ENCODE measurements at regions not wholly inside any gene's neighbourhood (a gene's known extent, or its start where the extent isn't known, plus 50 kb on each side); places are given as distances from the start of the nearest gene placed in this dataset.
"Not testable (repeated sequence)": the region's sequence is repeated elsewhere in the genome, so short reads cannot be mapped to it uniquely, and the experiment has no call there.

DNA sequence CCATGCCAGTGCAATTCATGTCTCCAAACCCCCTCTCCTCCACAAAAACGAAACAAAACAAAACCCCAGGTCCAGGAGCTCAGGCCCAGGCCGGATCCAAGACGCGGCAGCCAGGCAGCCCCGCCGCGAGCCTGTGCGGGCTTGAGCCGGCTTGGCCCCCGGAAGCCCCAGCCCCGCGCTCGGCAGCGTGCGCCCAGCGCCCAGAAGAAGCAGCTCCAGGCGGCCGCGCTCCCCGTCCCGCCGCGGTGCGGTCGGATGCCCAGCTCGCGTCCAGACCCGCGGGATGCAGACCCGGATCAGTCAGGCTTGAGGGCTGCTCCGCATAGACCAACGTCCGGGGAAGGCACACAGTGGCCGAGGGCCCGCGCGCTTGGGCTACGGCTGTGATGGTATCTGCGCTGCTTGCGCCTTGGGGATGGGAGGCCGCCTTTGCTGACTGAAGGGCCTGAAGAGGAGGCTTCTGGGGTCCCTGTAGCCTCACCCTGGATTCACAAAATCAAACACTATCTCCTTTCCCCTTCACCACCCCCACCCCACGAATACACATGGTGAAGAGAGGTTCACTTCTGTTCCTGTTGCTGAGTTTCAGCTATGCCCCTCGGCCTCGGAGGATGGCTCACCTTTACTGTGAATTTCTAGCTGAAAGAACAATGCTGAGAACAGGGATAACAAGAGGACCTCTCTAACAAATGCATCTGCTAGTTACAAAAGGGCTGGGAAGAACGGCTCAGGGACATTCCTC, 79.9 kb upstream of the EN2 start:
- DNase-seq: no peak

DNA sequence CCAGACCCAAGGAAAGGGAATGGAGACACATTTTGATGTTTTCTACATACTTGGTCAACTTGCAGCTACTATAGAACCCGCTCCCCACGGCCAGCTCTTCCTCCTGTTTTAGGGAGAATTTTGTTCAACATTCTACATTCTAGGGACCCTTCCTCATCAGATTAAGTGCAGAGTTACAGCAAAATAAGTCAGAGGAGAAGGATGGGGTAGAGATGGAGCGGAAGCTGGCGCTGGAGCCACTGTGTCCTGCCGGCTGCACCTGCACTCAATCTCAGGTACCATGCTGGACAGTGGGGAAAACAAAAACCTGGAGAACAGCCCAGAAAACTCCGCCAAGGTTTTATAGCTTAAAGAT, 79.4 kb upstream of the EN2 start:
- no peak for DNase-seq

DNA sequence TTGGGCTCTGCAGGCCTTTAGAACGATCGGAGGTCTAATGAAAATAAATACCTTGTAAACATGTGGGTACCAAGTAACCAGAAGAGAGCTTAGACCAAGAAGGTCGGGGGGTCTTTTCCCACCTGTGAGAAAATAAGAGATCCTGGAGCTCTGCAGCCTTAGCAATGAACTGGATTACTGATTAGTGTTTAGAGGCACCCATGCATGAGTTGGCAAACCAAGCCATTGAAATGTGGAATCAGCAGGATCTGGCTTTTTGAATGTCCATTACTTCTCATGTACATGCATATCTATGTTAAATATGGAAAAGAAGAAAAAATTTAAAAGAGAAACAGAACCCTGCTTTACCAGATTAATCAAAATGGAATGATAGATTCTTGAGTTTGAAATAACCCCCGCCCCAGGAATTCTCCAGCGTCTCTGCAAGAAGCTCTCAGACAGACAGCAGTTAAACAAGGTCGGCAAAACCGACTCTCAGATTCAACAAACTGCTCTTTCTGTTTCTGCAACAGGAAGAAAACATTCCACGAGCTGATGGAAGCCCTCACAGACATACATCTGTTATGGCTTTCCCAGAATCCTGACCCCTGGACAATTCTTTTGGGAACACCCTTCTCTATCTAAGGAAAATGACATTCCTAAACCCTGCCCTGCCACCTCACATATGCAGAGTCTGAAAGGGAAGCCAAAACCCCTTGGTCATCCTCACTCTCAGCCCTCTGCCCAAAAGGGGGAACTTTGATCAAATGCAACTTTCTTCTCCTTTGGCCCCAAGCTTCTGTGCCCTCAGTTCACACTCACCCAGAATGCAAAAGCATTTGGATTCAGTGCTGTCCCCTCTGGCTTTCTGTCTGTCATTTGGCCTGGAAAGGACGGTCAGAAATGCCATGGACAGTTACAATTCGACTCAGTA, 78.7 kb upstream of the EN2 start:
- no peak for DNase-seq

DNA sequence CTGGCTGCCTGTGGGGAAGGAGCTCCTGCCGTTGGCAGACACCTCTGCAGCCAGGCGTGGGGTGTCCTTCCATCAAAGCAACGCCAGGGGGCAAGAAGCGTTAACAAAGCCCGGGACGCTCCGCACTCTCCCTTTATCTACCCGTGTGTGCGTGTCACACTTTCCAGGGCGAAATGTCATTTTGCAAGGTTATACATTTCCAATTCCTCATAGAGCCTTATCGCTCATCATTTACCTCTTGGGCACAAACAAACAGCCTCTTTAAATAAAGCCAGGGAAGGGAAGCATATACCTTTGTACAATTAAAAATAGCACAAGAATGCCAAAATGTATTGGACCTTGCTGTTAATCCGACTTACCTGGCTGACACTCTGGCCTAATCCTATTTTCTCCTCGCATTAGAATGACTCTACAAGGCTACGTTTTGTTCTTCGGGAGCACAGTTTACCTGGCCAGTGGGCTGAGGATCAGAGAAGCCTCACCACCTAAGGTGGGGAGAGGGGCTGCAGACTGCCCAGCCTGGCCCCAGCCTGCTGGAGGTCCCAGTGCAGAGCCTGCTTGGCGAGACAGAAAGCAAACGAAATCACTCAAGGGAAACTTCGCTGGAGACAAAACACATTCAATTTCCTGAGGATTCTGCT, 77.6 kb upstream of the EN2 start:
- peak; percentile 80 for DNase-seq

DNA sequence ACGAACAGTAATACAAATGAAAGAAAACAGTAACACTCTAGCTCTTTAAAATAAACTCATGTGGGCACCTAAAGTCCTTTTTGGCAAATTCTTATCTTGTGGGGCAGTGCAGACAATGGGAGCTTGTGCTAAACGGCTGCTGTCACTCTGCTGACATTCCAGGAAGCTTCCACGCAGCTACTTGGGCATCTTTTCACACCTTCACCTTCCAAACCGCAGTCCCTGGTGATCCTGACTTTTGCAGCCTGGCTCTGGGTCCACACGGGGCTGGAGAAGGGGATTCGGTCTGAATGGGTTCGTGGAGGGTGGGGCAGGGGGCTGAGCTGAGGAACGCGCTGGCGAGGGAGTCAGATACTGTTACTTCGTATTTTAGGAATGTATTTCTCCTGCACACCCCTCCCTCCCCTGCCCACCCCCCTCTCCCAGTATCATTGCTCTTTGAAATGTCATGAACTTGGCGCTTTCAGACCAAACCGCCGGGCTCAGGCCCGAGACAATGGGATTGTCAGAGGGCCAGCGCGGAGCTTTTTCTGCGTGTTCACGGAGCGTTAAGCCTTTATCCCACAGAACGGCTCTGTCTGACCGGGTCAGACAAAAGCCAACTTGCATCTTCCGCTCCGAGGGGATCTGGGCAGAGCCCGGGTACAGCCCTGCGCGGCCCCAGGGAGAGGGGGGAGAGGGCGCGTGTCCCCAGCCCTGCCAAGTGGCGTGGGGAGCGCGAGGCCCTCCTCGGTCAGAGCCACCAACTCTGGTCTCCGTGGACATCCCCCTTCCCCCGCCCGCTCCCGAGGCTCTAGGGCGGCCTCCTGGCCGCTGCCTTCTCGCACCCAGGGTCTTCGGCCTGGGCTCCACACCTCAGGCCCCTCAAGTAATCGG, 76.7 kb upstream of the EN2 start:
- DNase-seq: no peak

DNA sequence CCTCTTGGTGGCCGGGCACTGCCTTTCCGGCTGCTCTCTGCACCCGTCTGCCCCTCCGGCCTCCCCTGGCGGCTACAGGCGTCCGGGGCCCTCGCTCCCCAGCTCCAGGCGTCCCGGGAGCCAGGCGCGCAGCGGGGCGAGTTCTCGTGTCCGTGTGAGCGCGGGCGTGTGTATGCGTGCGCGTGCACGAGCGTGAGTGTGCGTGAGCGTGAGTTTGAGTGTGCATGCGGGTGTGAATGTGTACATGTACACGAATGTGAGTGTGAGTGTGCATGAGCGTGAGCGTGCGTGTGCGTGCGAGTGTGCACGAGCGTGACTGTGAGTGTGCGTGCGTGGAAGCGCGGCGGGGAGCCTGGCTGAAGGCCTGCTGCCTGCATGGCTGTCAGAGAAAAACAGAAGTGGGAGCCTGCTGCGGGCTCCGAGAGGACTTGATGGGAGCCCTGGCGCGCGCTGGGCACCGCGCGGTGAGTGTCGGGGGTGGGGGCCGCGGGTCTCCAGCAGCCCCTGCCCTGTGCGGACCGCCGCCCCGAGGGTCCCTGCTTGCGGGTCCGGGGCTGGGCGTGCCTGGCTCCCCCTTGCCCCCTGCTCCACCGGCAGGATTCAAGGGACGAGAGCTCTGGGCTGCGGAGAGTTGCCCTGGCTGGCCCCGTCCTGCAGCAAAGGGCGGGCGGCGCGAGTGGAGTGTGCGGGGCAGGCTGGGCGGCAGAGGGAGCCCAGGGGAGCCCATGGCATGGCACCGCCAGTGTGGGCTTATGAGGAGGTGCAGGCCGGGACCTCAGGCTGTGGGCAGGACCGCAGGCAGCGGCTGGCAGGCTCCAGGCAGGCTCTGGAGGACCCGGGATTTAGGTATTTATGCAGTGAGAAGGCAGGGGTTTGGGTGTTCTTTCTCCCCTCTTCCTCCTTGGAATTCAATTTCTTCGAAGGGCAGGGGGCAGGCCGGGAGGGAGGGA, 75.8 kb upstream of the EN2 start:
- peak; percentile 12 for DNase-seq

GRCh38 chr7:155382802-155383171, 75.1 kb upstream of the EN2 start:
- DNase-seq: no peak

- DNase-seq: no peak
Observed at GRCh38 chr7:155383756-155384491, 74.0 kb upstream of the EN2 start.

- no peak for DNase-seq
Observed at GRCh38 chr7:155384751-155385150, 73.2 kb upstream of the EN2 start.

GRCh38 chr7:155385182-155385581, 72.7 kb upstream of the EN2 start:
- DNase-seq: not testable (repeated sequence)

- no peak for DNase-seq
Observed at GRCh38 chr7:155386608-155387007, 71.3 kb upstream of the EN2 start.

GRCh38 chr7:155387066-155387620, 70.8 kb upstream of the EN2 start:
- no peak for DNase-seq

DNA sequence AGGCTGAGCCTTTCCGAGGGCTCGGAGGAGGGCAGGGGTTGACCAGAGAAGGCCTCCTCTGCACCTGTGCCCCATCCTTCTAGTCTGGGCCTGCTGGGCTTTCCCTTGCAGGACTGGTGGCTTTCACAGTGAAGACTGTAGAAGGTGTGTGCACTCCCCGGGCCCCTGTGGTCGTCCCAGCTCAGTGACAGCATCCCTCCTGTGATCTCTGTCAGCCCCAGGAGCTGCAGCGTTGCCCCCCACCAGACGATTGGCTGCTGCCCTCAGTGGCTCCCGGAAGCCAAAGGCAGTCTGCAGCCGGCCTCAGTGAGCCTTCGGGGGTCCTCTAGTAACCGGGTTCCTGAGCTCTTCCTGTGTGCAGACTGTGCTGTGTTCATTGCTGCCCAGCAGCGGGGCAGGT, 69.4 kb upstream of the EN2 start:
- no peak for DNase-seq

DNA sequence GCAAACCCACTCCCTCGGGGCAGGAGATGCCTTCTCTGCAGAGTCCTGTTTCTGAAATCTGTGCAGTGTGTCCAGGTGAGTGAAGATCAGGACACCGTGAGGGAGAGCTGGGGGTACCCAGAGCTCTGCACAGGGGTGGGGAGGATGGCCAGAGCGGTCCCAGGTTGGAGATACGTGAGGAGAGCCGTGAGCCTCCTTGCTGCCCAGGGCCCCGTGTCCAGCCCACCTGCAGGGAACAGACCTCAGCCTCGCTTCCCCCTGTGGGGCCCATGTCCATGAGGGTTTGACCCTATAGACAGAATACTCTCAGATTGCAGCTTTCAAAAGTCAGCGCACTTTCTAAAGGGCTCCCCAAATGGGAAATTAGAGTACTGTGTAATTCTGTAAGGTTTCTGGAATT, 66.5 kb upstream of the EN2 start:
- DNase-seq: no peak

GRCh38 chr7:155392726-155393570, 65.0 kb upstream of the EN2 start:
- no peak for DNase-seq

DNA sequence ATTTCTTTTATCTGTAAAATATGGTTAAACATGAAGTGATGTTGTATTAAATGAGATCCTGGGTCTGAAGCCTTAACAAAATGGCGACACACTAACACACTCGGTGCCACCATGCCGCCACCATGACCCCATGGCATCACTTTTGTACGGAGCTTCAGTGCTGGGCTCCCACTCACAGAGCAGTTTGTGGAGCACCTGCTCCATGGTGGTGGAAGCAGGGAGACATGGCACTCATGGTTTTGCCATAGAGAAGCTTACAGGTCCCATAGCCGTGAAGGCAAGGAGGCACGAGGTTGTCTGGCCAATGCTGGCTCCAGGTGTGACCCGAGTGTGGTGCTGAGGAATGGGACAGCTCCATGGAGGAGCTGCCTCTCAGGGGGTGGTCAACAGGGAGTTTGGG, 63.5 kb upstream of the EN2 start:
- DNase-seq: no peak

DNA sequence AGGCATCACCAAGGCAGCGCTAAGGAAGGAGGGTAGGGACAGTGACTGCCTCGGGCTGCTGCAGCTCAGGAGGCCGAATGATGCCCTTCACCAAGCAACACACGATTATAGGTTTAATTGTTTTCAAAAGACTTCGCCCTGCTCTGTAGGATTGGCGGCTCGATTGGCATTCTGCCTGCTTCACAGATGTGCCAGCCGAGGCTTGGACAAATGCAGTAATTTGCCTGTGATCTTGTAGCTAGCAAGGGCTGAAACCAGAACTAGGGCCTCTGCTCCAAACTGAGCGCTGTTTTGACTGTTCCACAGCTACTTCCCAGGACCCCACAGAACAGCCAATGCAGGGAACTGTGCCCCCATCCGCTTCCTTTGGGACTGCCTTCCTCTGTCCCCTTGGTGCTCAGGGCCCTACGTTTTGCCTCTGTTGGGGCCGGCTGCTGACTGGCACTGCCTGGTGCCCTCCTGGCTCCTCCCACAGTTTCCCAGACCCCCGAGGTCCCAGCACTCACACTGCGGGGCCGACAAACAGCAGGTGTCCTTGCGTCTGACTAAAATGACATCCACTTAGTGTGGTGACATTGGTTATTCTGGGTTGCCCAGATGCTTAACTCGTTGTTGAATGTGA, 62.6 kb upstream of the EN2 start:
- DNase-seq: no peak

GRCh38 chr7:155396661-155397060, 61.3 kb upstream of the EN2 start:
- DNase-seq: no peak

Data from DMS79 treated with DMSO at 0.1 percent for 48 hours (cell line).